ENCODE measurements at regions not wholly inside any gene's neighbourhood (a gene's known extent, or its start where the extent isn't known, plus 50 kb on each side); places are given as distances from the start of the nearest gene placed in this dataset.

- no peak for TF ChIP-seq CTCF (IDR thresholded peaks at IDR 0.05; ENCODE audit: poor library complexity, severe bottlenecking)
- no peak for DNase-seq (ENCODE audit: low spot score)
- no peaks in the 10 kb centered on the region for H3K9me3 ChIP-seq (ENCODE audit: severe bottlenecking)
- H3K4me3 ChIP-seq (ENCODE audit: severe bottlenecking) = no peak overlapping the region
- ATAC-seq (ENCODE audit: low read depth) = no peak
- no peaks in the 10 kb centered on the region for H3K4me1 ChIP-seq (ENCODE audit: insufficient read depth, poor library complexity, severe bottlenecking)
- no peaks in the 10 kb centered on the region for H3K27me3 ChIP-seq (ENCODE audit: insufficient read depth, poor library complexity, severe bottlenecking)
- no peaks in the 10 kb centered on the region for H3K36me3 ChIP-seq (ENCODE audit: low read depth)
- no peak overlapping the region for H3K27ac ChIP-seq (ENCODE audit: poor library complexity, severe bottlenecking)
Observed at GRCh38 chr9:108219664-108220063, 636.1 kb downstream of the ACTL7B start.

GRCh38 chr9:108217431-108218349 is 638.1 kb downstream of the ACTL7B start:
- H3K4me3 ChIP-seq (ENCODE audit: severe bottlenecking) = no peak overlapping the region
- no peaks in the 10 kb centered on the region for H3K27me3 ChIP-seq (ENCODE audit: insufficient read depth, poor library complexity, severe bottlenecking)
- no peaks in the 10 kb centered on the region for H3K4me1 ChIP-seq (ENCODE audit: insufficient read depth, poor library complexity, severe bottlenecking)
- no peak overlapping the region for H3K27ac ChIP-seq (ENCODE audit: poor library complexity, severe bottlenecking)
- H3K36me3 ChIP-seq (ENCODE audit: low read depth) = no peaks in the 10 kb centered on the region
- no peaks in the 10 kb centered on the region for H3K9me3 ChIP-seq (ENCODE audit: severe bottlenecking)
- no peak for TF ChIP-seq CTCF (IDR thresholded peaks at IDR 0.05; ENCODE audit: poor library complexity, severe bottlenecking)
- ATAC-seq (ENCODE audit: low read depth) (no peak), DNase-seq (ENCODE audit: low spot score) (no peak)

GRCh38 chr9:108213511-108213910 is 642.3 kb downstream of the ACTL7B start:
- no peak for TF ChIP-seq CTCF (IDR thresholded peaks at IDR 0.05; ENCODE audit: poor library complexity, severe bottlenecking)
- ATAC-seq (ENCODE audit: low read depth) (no peak), DNase-seq (ENCODE audit: low spot score) (no peak)
- Histone ChIP-seq H3K4me3 (ENCODE audit: severe bottlenecking) (no peak overlapping the region), H3K9me3 (ENCODE audit: severe bottlenecking) (no peaks in the 10 kb centered on the region), H3K27ac (ENCODE audit: poor library complexity, severe bottlenecking) (no peak overlapping the region), H3K4me1 (ENCODE audit: insufficient read depth, poor library complexity, severe bottlenecking) (no peaks in the 10 kb centered on the region), H3K36me3 (ENCODE audit: low read depth) (no peaks in the 10 kb centered on the region), H3K27me3 (ENCODE audit: insufficient read depth, poor library complexity, severe bottlenecking) (no peaks in the 10 kb centered on the region)

GRCh38 chr9:108212184-108212583 is 643.6 kb downstream of the ACTL7B start:
- no peaks in the 10 kb centered on the region for H3K27me3 ChIP-seq (ENCODE audit: insufficient read depth, poor library complexity, severe bottlenecking)
- no peak for TF ChIP-seq CTCF (IDR thresholded peaks at IDR 0.05; ENCODE audit: poor library complexity, severe bottlenecking)
- no peaks in the 10 kb centered on the region for H3K36me3 ChIP-seq (ENCODE audit: low read depth)
- H3K4me3 ChIP-seq (ENCODE audit: severe bottlenecking) = no peak overlapping the region
- DNase-seq (ENCODE audit: low spot score) (no peak), ATAC-seq (ENCODE audit: low read depth) (no peak)
- no peak overlapping the region for H3K27ac ChIP-seq (ENCODE audit: poor library complexity, severe bottlenecking)
- no peaks in the 10 kb centered on the region for H3K9me3 ChIP-seq (ENCODE audit: severe bottlenecking)
- H3K4me1 ChIP-seq (ENCODE audit: insufficient read depth, poor library complexity, severe bottlenecking) = no peaks in the 10 kb centered on the region

GRCh38 chr9:108211411-108211955 is 644.3 kb downstream of the ACTL7B start:
- H3K4me1 ChIP-seq (ENCODE audit: insufficient read depth, poor library complexity, severe bottlenecking) = no peaks in the 10 kb centered on the region
- no peaks in the 10 kb centered on the region for H3K27me3 ChIP-seq (ENCODE audit: insufficient read depth, poor library complexity, severe bottlenecking)
- ATAC-seq (ENCODE audit: low read depth) (no peak), DNase-seq (ENCODE audit: low spot score) (no peak)
- no peaks in the 10 kb centered on the region for H3K36me3 ChIP-seq (ENCODE audit: low read depth)
- no peak for TF ChIP-seq CTCF (IDR thresholded peaks at IDR 0.05; ENCODE audit: poor library complexity, severe bottlenecking)
- H3K4me3 ChIP-seq (ENCODE audit: severe bottlenecking) = no peak overlapping the region
- no peaks in the 10 kb centered on the region for H3K9me3 ChIP-seq (ENCODE audit: severe bottlenecking)
- H3K27ac ChIP-seq (ENCODE audit: poor library complexity, severe bottlenecking) = no peak overlapping the region

Measured in RWPE2 (cell line).